HG03520 (cell line): ENCODE measurements at regions not wholly inside any gene's neighbourhood (a gene's known extent, or its start where the extent isn't known, plus 50 kb on each side); places are given as distances from the start of the nearest gene placed in this dataset.

Experiments used
- ATAC-seq: cut with Tn5 transposase; IDR thresholded peaks from one replicate; pipeline ENCODE4 v1.9.1; 2021; ENCODE audit warnings: mild to moderate bottlenecking, moderate library complexity; ENCODE audit not compliant: unreplicated experiment

GRCh38 chr1:218525451-218526197 is 180.5 kb downstream of the TGFB2 start:
- no peak for ATAC-seq

- no peak for ATAC-seq
These were observed 181.1 kb downstream of the TGFB2 start for GRCh38 chr1:218526198-218526580.

- ATAC-seq: no peak
These were observed 182.6 kb downstream of the TGFB2 start for GRCh38 chr1:218527737-218528136.

DNA sequence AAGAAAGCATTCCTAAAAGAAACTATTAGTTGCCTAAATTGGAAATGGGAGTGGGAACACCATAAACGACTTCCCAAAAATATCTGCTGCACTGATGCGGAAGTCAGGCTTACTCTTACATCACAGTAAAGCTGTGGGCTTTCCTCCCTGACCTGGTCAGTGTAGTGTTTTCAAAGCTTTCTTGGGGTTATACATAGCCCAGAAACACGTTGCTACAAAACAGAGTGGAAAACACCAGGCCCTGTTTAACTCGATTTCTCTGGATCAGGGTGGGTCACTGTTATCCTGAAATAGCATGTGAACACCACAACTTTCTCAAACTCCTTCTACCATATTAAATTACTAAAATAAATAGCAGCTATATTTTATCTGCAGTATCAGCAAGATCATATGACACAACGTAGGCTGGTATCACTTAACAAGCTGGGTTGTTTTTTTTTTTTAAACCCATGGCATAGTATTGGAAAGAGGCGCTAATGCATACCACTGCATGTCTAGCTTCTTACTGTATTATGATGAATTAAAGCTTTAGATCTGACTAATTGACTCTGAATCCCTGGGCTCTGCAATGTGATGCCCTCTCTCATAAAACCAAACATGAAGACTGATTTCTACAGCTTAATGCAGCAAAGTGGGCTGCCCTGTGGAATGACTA is 184.6 kb downstream of the TGFB2 start:
- no peak for ATAC-seq

DNA sequence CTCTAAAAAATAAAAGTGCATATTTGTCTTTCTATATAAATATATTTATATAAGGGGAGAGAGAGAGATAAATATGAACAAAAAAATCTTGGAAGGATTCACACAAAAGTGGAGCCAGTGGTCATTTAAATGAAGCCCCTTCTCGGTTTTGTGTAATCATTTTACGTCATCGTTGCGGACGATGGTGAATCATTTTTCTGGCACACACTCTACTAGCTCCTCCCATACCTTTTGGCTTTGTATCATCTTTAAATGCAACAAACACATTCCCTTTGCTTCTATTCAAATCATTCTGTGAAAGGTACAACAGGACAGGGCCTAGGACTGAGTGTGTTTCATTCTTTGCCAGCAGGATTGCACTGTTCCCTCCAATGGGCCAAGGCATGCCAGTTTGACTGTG is 186.8 kb downstream of the TGFB2 start:
- ATAC-seq: no peak

DNA sequence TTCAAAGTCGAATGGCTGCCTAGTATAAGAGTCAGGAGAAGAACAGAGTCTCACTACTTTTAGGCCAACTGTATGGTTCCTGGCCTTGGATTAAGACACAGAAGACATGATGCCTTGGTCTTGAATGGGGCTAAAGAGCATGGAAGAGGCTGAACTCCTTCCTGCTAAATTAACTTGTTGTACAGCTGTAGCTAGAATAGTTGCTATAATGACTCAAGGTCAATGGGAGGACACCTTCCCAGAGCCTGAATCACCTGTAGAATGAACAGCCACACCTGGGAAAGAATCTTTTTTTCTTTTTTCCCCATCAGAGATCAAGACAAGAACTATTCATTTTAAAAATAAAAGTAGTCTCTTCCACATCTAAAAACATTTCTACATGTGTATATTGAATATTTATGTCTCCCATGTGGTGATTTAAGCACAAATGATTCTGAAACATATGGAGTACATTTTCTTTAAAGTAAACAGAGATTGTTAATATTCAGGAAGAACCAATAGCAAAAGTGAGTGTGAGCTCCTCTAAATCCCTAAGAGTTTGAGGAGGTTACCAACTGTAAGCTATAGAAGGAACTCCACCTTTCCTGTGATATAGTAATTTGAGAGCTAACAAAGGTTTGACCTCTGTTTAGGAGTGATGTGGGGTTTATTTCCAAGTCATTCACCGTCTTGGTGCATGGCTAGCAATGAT is 191.3 kb downstream of the TGFB2 start:
- ATAC-seq: no peak

DNA sequence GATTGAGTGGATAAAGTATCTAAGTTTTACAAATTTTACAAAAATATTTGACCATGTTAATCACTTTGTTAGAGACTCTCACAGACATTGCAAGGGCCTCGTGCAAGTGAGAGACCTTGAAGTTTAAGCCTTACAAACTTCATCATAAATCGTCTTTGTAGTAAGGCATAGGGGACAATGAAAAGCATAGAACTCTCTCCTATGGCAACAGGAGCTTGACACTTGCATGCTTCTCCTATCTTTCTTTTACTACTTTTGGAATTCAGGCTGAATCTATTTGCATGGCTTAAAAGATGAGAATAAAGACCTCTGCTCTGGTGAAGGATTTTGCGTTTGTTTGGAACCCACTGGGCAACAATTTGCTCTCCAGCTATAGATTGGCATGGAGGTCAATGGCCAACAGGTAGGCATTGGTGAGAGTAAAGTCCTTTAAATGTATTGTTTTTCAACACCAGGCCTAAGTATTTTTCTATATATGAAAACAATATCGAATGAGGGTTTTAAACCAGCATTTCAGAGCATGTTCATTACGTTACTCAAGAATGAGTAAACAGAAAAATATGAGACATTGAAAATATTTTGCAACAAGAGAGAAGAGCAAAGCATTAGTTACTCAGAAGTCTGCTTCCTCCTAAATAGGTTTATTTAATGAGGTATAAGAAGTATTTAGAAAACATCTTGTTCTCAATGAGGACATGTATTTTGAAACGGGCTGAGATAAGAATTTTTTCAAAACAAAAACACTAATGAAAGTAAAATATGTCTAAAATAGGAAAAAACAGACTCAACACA is 192.2 kb downstream of the TGFB2 start:
- ATAC-seq: no peak

DNA sequence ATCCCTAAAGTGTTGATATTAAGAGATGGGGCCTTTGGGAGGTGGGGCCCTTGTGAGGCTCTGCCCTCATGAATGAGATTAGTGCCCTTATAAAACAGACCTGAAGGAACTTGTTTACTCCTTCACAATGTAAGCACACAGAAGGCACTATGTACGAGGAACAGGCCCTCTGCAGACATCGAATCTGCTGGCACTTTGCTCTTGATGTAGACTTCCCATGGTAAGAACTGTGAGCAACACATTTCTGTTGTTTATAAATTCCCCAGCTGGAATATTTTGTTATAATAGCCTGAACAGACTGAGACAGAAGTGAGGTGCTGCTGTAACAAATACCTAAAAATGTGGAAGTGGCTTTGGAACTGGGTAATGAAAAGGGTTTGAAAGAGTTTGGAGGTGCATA is 193.2 kb downstream of the TGFB2 start:
- no peak for ATAC-seq

- ATAC-seq: no peak
These were observed 201.2 kb downstream of the TGFB2 start for GRCh38 chr1:218546314-218546713.

DNA sequence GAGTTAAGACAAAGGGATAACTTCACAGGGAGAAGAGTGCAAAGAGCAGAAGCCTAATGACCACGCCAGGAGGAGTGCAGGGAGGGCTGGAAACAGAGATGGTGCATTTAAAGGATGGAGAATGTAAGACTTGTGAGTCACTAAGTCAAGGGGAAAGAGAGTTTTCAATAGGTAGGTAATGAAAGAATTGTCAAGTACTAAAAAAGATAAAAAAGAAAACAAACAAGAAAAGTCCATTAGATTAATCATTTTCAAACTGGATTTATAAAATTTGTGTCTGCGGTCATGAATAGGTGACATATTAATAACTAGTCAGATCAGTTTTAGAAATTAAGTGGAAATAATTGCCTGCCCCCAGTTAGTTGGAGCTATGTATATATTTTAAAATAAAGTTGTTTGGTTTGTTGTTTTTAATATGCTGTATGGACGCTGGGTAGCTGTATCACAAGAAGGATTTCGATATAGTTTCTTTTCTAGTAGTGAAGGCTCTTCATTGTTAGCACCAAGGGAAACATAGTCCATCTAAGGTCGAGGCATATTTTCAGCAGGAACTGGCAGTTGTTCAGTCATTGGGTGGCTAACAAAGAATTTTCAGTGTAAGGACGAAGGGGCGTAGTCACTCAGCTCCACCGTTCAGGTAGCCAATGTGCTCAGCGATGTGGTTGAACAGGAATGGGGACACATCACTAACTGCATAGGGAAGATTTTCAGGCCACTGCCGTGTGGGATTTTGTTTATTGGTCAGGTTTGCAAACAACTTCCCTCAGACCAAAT is 203.0 kb downstream of the TGFB2 start:
- no peak for ATAC-seq

GRCh38 chr1:218548764-218549163 is 203.6 kb downstream of the TGFB2 start:
- no peak for ATAC-seq

DNA sequence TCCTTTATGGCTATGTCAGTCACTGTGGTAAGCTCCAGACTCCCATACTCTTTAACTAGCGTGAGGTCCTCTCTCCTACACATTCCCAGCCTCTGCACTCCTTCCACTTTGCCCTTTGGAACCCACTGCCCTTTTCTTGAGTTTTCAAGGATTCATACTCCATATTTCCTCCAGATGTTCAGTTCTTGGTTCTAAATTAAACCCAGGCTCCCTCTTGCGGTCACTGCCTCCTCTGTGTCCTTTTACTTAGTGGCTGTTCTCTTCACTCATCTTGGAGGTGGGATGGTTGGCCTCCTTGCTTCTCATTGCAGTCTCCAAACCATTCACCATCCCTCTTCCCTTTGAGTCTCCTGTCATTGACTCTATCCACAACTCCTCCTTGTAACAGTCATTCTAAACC is 208.1 kb downstream of the TGFB2 start:
- ATAC-seq: no peak

DNA sequence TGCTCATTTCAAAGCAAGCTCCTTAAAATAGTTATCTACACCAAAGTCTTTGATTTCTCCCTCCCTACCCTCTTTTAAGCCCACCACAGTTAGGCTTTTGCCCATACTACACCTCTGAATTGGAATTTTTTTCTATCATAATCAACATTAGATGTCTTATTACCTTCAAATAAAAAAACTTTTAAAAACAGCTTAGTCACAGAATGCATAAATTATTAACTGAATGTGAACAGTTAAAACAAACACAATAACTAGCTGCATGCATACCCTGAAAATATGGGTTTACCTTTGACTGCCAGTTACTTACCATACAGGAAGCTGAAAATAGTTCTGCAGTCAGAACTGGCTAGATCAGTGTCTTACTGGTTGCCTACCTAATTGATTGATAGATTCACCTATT is 210.9 kb downstream of the TGFB2 start:
- no peak for ATAC-seq

GRCh38 chr1:218557731-218558130 is 212.6 kb downstream of the TGFB2 start:
- no peak for ATAC-seq

DNA sequence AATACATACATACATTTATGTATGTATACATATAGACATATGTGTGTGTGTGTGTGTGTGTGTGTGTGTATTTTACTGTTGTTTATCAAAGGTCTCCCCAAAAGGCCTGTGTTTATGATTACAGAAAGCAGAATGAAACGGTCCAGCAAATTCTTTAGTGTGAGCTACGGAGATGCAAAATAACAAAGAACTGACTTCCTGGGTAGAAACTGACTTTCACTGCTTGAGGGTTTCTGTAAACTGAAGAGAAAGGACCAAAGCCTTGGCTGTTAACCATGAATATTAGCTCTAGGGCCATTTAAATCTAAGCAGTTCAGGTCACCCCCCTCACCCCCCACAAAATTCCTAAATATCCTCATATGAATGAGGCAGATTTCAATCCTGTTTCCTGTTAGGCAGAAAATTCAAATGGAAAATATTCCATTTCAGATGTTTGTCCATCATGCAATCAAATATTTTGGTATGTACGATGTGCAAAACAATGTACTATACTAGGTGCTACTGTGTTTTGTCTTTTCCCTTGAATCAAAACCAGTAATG is 213.2 kb downstream of the TGFB2 start:
- ATAC-seq: no peak

- no peak for ATAC-seq
These were observed 220.2 kb downstream of the TGFB2 start for GRCh38 chr1:218565377-218565776.

- no peak for ATAC-seq
These were observed 223.9 kb downstream of the TGFB2 start for GRCh38 chr1:218568962-218569550.

GRCh38 chr1:218570456-218570855 is 225.3 kb downstream of the TGFB2 start:
- no peak for ATAC-seq

DNA sequence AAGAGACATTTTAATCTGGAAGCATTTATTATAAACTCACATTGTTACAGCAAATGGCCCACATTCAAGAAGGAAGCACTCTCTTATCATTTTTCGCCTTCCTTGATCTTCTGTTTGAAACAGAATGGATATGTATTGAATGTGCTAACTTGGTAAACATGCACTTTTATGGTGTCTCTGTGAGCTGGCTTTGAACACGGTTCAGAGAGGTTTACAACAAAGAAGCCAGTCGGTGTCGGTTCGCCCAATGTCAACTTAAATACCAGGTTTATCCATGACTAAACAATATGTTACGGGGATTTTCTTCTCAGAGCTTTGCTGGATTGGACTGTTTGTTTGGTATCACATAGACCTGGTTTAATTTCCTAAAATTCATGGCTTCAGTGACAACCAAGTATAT is 226.4 kb downstream of the TGFB2 start:
- ATAC-seq: no peak

DNA sequence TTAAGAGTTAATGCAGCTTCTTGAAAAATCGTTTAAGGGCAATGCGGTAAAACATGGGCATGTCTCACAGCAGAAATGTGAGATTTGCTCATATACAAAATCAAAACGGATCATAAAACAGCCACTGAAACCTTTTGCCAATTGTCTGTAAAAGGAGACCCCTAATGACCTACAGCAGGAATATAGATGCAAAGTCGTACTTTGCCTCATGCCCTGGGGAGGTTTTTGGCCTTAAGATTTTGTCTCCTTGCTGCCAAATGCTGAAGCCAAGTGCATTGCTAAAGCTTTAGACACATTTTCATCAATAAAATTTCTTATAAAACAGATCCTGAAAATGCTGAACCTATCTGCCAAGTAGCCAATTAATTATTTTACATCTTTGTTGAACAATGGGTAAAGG is 226.9 kb downstream of the TGFB2 start:
- no peak for ATAC-seq
